ENCODE measurements at regions not wholly inside any gene's neighbourhood (a gene's known extent, or its start where the extent isn't known, plus 50 kb on each side); places are given as distances from the start of the nearest gene placed in this dataset.
A peak's percentile ranks its signal among the peaks of the same experiment; 100 is the strongest.

DNA sequence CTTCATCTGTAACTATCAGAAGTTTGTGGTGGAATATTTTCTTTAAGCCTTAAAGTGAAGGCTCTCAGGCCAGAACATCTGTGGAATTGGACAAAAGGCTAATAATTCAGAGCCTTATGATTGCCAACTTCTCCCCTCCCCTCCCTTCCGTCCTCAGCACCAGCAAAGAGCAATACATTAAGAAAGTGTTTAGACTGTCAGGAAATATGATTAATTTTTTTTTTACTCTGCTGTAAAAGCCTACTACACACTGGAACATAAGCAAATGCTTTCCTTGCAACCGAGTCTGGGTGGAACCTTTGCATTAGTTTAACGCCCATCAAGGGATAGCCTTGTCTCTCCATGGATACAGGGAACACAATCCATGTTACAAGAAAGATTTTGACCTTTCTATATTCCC, 110.3 kb upstream of the TARS1 start:
- H3K9me3 Mint-ChIP-seq (ENCODE audit: low read depth) = peaks cover 3% of the 10 kb centered on the region
- no peak overlapping the region for H3K27ac Mint-ChIP-seq (ENCODE audit: unreplicated experiment)
- H3K4me3 Mint-ChIP-seq (ENCODE audit: unreplicated experiment) = no peak overlapping the region
- peaks cover 29% of the 10 kb centered on the region for H3K4me1 Mint-ChIP-seq (ENCODE audit: low read depth)
- TF ChIP-seq, protein P1, sequence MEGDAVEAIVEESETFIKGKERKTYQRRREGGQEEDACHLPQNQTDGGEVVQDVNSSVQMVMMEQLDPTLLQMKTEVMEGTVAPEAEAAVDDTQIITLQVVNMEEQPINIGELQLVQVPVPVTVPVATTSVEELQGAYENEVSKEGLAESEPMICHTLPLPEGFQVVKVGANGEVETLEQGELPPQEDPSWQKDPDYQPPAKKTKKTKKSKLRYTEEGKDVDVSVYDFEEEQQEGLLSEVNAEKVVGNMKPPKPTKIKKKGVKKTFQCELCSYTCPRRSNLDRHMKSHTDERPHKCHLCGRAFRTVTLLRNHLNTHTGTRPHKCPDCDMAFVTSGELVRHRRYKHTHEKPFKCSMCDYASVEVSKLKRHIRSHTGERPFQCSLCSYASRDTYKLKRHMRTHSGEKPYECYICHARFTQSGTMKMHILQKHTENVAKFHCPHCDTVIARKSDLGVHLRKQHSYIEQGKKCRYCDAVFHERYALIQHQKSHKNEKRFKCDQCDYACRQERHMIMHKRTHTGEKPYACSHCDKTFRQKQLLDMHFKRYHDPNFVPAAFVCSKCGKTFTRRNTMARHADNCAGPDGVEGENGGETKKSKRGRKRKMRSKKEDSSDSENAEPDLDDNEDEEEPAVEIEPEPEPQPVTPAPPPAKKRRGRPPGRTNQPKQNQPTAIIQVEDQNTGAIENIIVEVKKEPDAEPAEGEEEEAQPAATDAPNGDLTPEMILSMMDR (IDR thresholded peaks at IDR 0.05) = no peak
- H3K36me3 Mint-ChIP-seq (ENCODE audit: low read depth) = no peaks in the 10 kb centered on the region
- no peak for DNase-seq (ENCODE audit: low spot score)
- no peaks in the 10 kb centered on the region for H3K27me3 Mint-ChIP-seq (ENCODE audit: low read depth)

DNA sequence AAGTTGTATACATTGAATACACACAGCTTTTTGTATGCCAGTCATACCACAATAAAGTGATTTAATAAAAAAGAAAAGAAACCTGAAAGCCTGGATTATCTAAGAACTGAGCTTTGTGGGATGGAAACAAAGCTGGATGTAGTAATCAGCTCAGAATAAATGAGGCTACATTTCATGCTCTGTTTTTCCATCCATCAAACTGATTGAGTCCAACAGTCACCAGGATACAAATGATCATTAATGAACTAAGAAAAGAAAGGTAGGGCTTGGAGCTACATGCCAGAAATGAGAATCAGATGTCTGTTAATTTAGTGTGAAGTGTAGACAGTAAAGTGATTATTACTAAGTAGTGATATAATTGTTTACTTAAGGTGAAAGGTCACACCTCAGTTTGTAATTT, 109.8 kb upstream of the TARS1 start:
- peaks cover 3% of the 10 kb centered on the region for H3K9me3 Mint-ChIP-seq (ENCODE audit: low read depth)

DNA sequence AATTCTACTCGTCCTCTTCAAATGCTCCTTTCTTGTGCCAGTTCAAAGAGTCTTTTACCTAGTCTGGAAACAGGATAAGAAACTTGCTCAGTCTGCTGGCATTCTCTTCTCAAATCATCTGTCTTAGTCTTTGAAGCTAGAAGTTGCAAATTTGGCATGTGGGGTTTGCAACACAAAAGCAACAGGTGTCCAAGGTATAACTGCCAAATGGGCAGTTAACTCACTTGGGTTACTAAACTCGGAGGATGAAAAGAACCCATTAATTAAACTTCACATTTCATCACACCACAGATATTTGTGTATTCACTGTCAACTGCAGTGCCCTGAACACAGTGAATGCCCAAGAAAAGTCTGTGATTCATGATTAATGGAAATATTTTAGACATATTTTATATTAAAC, 108.0 kb upstream of the TARS1 start:
- TF ChIP-seq, protein P1 (IDR thresholded peaks at IDR 0.05) = no peak
- H3K4me3 Mint-ChIP-seq (ENCODE audit: unreplicated experiment) = no peak overlapping the region
- H3K27ac Mint-ChIP-seq (ENCODE audit: unreplicated experiment) = no peak overlapping the region
- peaks cover 3% of the 10 kb centered on the region for H3K9me3 Mint-ChIP-seq (ENCODE audit: low read depth)
- DNase-seq (ENCODE audit: low spot score) = no peak
- peaks cover 40% of the 10 kb centered on the region for H3K4me1 Mint-ChIP-seq (ENCODE audit: low read depth)
- H3K36me3 Mint-ChIP-seq (ENCODE audit: low read depth) = no peaks in the 10 kb centered on the region
- H3K27me3 Mint-ChIP-seq (ENCODE audit: low read depth) = no peaks in the 10 kb centered on the region

More for the DNA sequence above, 109.8 kb upstream of the TARS1 start:
- DNase-seq (ENCODE audit: low spot score) = no peak
- peaks cover 29% of the 10 kb centered on the region for H3K4me1 Mint-ChIP-seq (ENCODE audit: low read depth)
- no peak overlapping the region for H3K4me3 Mint-ChIP-seq (ENCODE audit: unreplicated experiment)
- TF ChIP-seq, protein P1 (IDR thresholded peaks at IDR 0.05) = no peak
- no peaks in the 10 kb centered on the region for H3K27me3 Mint-ChIP-seq (ENCODE audit: low read depth)
- H3K36me3 Mint-ChIP-seq (ENCODE audit: low read depth) = no peaks in the 10 kb centered on the region
- H3K27ac Mint-ChIP-seq (ENCODE audit: unreplicated experiment) = no peak overlapping the region

DNA sequence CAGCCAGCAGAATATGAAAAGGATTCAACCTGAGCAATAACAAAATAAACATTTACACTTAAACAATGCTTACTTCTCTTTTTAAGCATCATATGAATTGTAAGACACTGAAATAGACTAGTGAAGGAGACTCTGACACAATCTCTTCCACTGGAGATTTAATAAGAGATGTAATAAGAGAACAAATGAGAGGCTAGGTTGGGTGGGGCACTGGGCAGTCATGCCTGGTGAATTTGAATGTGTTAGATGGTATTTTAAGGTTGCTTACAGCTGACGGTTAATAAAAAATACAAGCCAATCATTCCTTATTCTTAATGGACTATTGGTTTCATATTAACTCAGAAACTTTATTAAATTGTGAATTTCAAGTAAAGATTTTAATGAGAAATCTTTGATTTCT, 105.9 kb upstream of the TARS1 start:
- TF ChIP-seq, protein P1 (IDR thresholded peaks at IDR 0.05) = no peak
- Mint-ChIP-seq H3K36me3 (ENCODE audit: low read depth) (no peaks in the 10 kb centered on the region), H3K4me3 (ENCODE audit: unreplicated experiment) (no peak overlapping the region), H3K4me1 (ENCODE audit: low read depth) (peaks cover 39% of the 10 kb centered on the region), H3K27ac (ENCODE audit: unreplicated experiment) (no peak overlapping the region), H3K9me3 (ENCODE audit: low read depth) (peaks cover 3% of the 10 kb centered on the region), H3K27me3 (ENCODE audit: low read depth) (no peaks in the 10 kb centered on the region)
- no peak for DNase-seq (ENCODE audit: low spot score)

DNA sequence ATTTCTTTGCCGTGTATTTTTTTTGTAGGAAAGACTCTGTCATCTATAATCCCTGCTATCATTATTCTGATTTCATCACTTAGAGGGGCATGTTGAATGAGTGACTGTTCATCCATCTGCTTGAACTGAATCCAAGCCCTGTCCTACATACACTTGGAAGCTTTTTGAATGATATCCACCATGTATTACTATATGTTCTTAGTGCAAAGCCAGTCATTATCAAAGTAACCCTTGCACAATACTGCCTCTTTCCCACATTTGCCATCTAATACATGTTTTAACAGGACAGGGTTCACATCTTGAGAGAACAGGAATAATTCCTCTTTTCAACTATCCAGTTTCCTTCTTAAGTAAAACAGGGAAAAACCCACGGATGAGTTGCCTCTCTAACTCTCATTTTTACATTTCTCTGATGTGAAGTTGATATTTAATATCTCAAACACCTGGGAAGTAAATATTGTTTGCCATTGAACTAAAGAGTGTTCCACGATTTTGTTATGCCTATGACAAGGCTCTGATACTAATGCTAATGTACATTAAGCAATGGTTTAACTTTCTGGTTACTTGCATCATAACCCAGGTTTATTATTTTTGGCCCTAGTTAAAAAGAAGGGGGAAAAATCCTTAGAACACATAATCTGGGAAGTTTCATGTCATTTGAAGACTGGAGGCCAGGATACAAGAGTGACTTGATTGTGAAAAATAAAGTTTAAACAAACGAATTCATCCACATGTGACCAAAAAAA, 103.7 kb upstream of the TARS1 start:
- TF ChIP-seq, protein P1 (IDR thresholded peaks at IDR 0.05) = no peak
- Mint-ChIP-seq H3K4me1 (ENCODE audit: low read depth) (peaks cover 45% of the 10 kb centered on the region), H3K36me3 (ENCODE audit: low read depth) (no peaks in the 10 kb centered on the region), H3K27me3 (ENCODE audit: low read depth) (no peaks in the 10 kb centered on the region), H3K9me3 (ENCODE audit: low read depth) (peaks cover 3% of the 10 kb centered on the region), H3K4me3 (ENCODE audit: unreplicated experiment) (no peak overlapping the region), H3K27ac (ENCODE audit: unreplicated experiment) (peak overlapping the region; percentile 65)
- DNase-seq (ENCODE audit: low spot score) = no peak
